Type B pancreatic cell (in vitro differentiated cells): ENCODE measurements at regions not wholly inside any gene's neighbourhood (a gene's known extent, or its start where the extent isn't known, plus 50 kb on each side); places are given as distances from the start of the nearest gene placed in this dataset.

Experiments used
- DNase-seq: peaks from one replicate; pipeline ENCODE4 v3.0.0; 2021; ENCODE audit warnings: mixed read lengths; ENCODE audit not compliant: unreplicated experiment; ENCODE audit errors: extremely low spot score
- H3K27ac Mint-ChIP-seq: 2 replicates; pipeline ENCODE4 v1.8.0; 2021; ENCODE audit warnings: mild to moderate bottlenecking, mixed read lengths
- H3K27me3 Mint-ChIP-seq: 2 replicates; pipeline ENCODE4 v1.8.0; 2021; ENCODE audit warnings: mixed read lengths
- H3K36me3 Mint-ChIP-seq: 2 replicates; pipeline ENCODE4 v1.8.0; 2021; ENCODE audit warnings: mixed read lengths
- H3K4me1 Mint-ChIP-seq: one replicate; pipeline ENCODE4 v1.8.0; 2021; ENCODE audit warnings: mixed read lengths; ENCODE audit not compliant: unreplicated experiment
- H3K4me3 Mint-ChIP-seq: 2 replicates; pipeline ENCODE4 v1.8.0; 2021; ENCODE audit warnings: mild to moderate bottlenecking, mixed read lengths
- H3K9me3 Mint-ChIP-seq: 2 replicates; pipeline ENCODE4 v1.8.0; 2021; ENCODE audit warnings: mixed read lengths
- CTCF ChIP-seq: fragments of 200-600 bp; sonication (generic); conservative IDR thresholded peaks from 2 replicates; pipeline ENCODE4 v1.5.0; 2021; ENCODE audit warnings: antibody characterized with exemption, mild to moderate bottlenecking

- DNase-seq, result no peak
- H3K27ac Mint-ChIP-seq, result no peak overlapping the region
- H3K4me1 Mint-ChIP-seq, result no peaks in the 10 kb centered on the region
- no peaks in the 10 kb centered on the region for H3K27me3 Mint-ChIP-seq
- no peak overlapping the region for H3K4me3 Mint-ChIP-seq
- H3K9me3 Mint-ChIP-seq, result peaks cover under 1% of the 10 kb centered on the region
- no peaks in the 10 kb centered on the region for H3K36me3 Mint-ChIP-seq
- TF ChIP-seq CTCF, result no peak
Measured at GRCh38 chr2:144959416-144959815, 439.5 kb upstream of the ZEB2 start.

GRCh38 chr2:144950899-144951560 is 431.1 kb upstream of the ZEB2 start:
- no peak for DNase-seq
- Mint-ChIP-seq H3K27ac (no peak overlapping the region), H3K27me3 (no peaks in the 10 kb centered on the region), H3K4me3 (no peak overlapping the region), H3K4me1 (peaks cover 13% of the 10 kb centered on the region), H3K9me3 (no peaks in the 10 kb centered on the region), H3K36me3 (no peaks in the 10 kb centered on the region)
- no peak for TF ChIP-seq CTCF

GRCh38 chr2:144948205-144948855 is 428.4 kb upstream of the ZEB2 start:
- DNase-seq, result no peak
- no peak overlapping the region for H3K27ac Mint-ChIP-seq
- TF ChIP-seq CTCF, result no peak
- no peaks in the 10 kb centered on the region for H3K36me3 Mint-ChIP-seq
- H3K9me3 Mint-ChIP-seq, result no peaks in the 10 kb centered on the region
- no peak overlapping the region for H3K4me3 Mint-ChIP-seq
- H3K27me3 Mint-ChIP-seq, result no peaks in the 10 kb centered on the region
- H3K4me1 Mint-ChIP-seq, result peaks cover 23% of the 10 kb centered on the region

- no peak for TF ChIP-seq CTCF
- Mint-ChIP-seq H3K36me3 (no peaks in the 10 kb centered on the region), H3K4me1 (peaks cover 28% of the 10 kb centered on the region), H3K27me3 (no peaks in the 10 kb centered on the region), H3K27ac (no peak overlapping the region), H3K9me3 (no peaks in the 10 kb centered on the region), H3K4me3 (no peak overlapping the region)
- DNase-seq, result no peak
Measured at GRCh38 chr2:144947709-144948037, 427.8 kb upstream of the ZEB2 start.

- H3K9me3 Mint-ChIP-seq, result no peaks in the 10 kb centered on the region
- no peak overlapping the region for H3K4me3 Mint-ChIP-seq
- peaks cover 33% of the 10 kb centered on the region for H3K4me1 Mint-ChIP-seq
- H3K36me3 Mint-ChIP-seq, result no peaks in the 10 kb centered on the region
- DNase-seq, result no peak
- peak overlapping the region; percentile 74 for H3K27ac Mint-ChIP-seq
- TF ChIP-seq CTCF, result no peak
- H3K27me3 Mint-ChIP-seq, result peaks cover 3% of the 10 kb centered on the region
Measured at GRCh38 chr2:144946263-144946662, 426.3 kb upstream of the ZEB2 start.
